ENCODE measurements at regions not wholly inside any gene's neighbourhood (a gene's known extent, or its start where the extent isn't known, plus 50 kb on each side); places are given as distances from the start of the nearest gene placed in this dataset.

- TF ChIP-seq POLR2A (IDR thresholded peaks at IDR 0.05): no peak
- TF ChIP-seq POLR2AphosphoS5 (IDR thresholded peaks at IDR 0.05): no peak
- TF ChIP-seq CTCF (IDR thresholded peaks at IDR 0.05): no peak
- no peak for TF ChIP-seq EP300 (IDR thresholded peaks at IDR 0.05; ENCODE audit: low read depth)
- H3K4me3 ChIP-seq: no peak overlapping the region
- H3K9me3 ChIP-seq: no peaks in the 10 kb centered on the region
- no peaks in the 10 kb centered on the region for H3K4me1 ChIP-seq
- intact Hi-C loops (cut with DNase I; ENCODE audit: low total_unique reads) (no loop called here), in situ Hi-C loops (cut with MboI; ENCODE audit: low pct_ligation_motif_present in 1 of 4, low pct_unique_long_range_greater_than_20kb in 1 of 4, low sequenced_read_pairs in 3 of 4) (no loop called here)
- no peak for DNase-seq
- H3K36me3 ChIP-seq: no peaks in the 10 kb centered on the region
- 94% methylated on average over 3 of the region's 3 CpGs; no CpG with 5 or more reads in 1 of the 2 donors for WGBS, 2 donors (ENCODE audit: low coverage in 1 of 2)
- H3K27ac ChIP-seq: no peak overlapping the region
- H3K27me3 ChIP-seq: no peaks in the 10 kb centered on the region
These were observed 62.4 kb upstream of the MED13L start for GRCh38 chr12:116339800-116340371.

GRCh38 chr12:116343331-116343884 is 65.9 kb upstream of the MED13L start:
- Histone ChIP-seq H3K9me3 (no peaks in the 10 kb centered on the region), H3K27ac (no peak overlapping the region), H3K4me3 (no peak overlapping the region), H3K4me1 (peaks cover 0 to 11% (median 0%) of the 10 kb centered on the region in 4 donors), H3K36me3 (no peaks in the 10 kb centered on the region), H3K27me3 (no peaks in the 10 kb centered on the region)
- DNase-seq: no peak
- in situ Hi-C loops (cut with MboI; ENCODE audit: low pct_ligation_motif_present in 1 of 4, low pct_unique_long_range_greater_than_20kb in 1 of 4, low sequenced_read_pairs in 3 of 4) (no loop called here), intact Hi-C loops (cut with DNase I; ENCODE audit: low total_unique reads) (no loop called here)
- TF ChIP-seq POLR2A (IDR thresholded peaks at IDR 0.05) (no peak), POLR2AphosphoS5 (IDR thresholded peaks at IDR 0.05) (no peak), EP300 (IDR thresholded peaks at IDR 0.05; ENCODE audit: low read depth) (no peak), CTCF (IDR thresholded peaks at IDR 0.05) (no peak)
- 100% methylated on average over 1 of the region's 1 CpG; no CpG with 5 or more reads in 1 of the 2 donors for WGBS, 2 donors (ENCODE audit: low coverage in 1 of 2)

GRCh38 chr12:116346222-116346621 is 68.7 kb upstream of the MED13L start:
- DNase-seq: no peak
- 47 to 58% methylated on average over 5 to 6 of the region's 6 CpGs for WGBS, 2 donors (ENCODE audit: low coverage in 1 of 2)
- TF ChIP-seq CTCF (IDR thresholded peaks at IDR 0.05): no peak
- no peak for TF ChIP-seq POLR2A (IDR thresholded peaks at IDR 0.05)
- no peak for TF ChIP-seq POLR2AphosphoS5 (IDR thresholded peaks at IDR 0.05)
- TF ChIP-seq EP300 (IDR thresholded peaks at IDR 0.05; ENCODE audit: low read depth): no peak
- no peak overlapping the region for H3K4me3 ChIP-seq
- in situ Hi-C loops (cut with MboI; ENCODE audit: low pct_ligation_motif_present in 1 of 4, low pct_unique_long_range_greater_than_20kb in 1 of 4, low sequenced_read_pairs in 3 of 4) (no loop called here), intact Hi-C loops (cut with DNase I; ENCODE audit: low total_unique reads) (no loop called here)
- H3K27ac ChIP-seq: no peak overlapping the region
- H3K9me3 ChIP-seq: no peaks in the 10 kb centered on the region
- H3K27me3 ChIP-seq: no peaks in the 10 kb centered on the region
- peaks cover 0 to 21% (median 7%) of the 10 kb centered on the region in 4 donors for H3K4me1 ChIP-seq
- no peaks in the 10 kb centered on the region for H3K36me3 ChIP-seq

- Histone ChIP-seq H3K4me1 (peaks cover 0 to 21% (median 7%) of the 10 kb centered on the region in 4 donors), H3K4me3 (no peak overlapping the region), H3K27ac (no peak overlapping the region), H3K27me3 (no peaks in the 10 kb centered on the region), H3K9me3 (no peaks in the 10 kb centered on the region), H3K36me3 (no peaks in the 10 kb centered on the region)
- intact Hi-C loops (cut with DNase I; ENCODE audit: low total_unique reads): no loop called here
- no peak for TF ChIP-seq EP300 (IDR thresholded peaks at IDR 0.05; ENCODE audit: low read depth)
- TF ChIP-seq POLR2A (IDR thresholded peaks at IDR 0.05): no peak
- no peak for TF ChIP-seq CTCF (IDR thresholded peaks at IDR 0.05)
- TF ChIP-seq POLR2AphosphoS5 (IDR thresholded peaks at IDR 0.05): no peak
- 30 to 32% methylated on average over 4 of the region's 4 CpGs for WGBS, 2 donors (ENCODE audit: low coverage in 1 of 2)
- DNase-seq: no peak
- in situ Hi-C loops (cut with MboI; ENCODE audit: low pct_ligation_motif_present in 1 of 4, low pct_unique_long_range_greater_than_20kb in 1 of 4, low sequenced_read_pairs in 3 of 4): no loop called here
These were observed 69.2 kb upstream of the MED13L start for GRCh38 chr12:116346741-116347140.
